Lower lobe of right lung (tissue), 2 donors: ENCODE measurements at regions not wholly inside any gene's neighbourhood (a gene's known extent, or its start where the extent isn't known, plus 50 kb on each side); places are given as distances from the start of the nearest gene placed in this dataset.

ENCODE experiments used
- ATAC-seq, 2 donors: fragments of 200-7000 bp; cut with Tn5 transposase; one replicate each; pipeline ENCODE4 v1.9.1; 2020 to 2022; ENCODE audit warnings: mild to moderate bottlenecking in 2 of 2, moderate library complexity in 2 of 2
- DNase-seq: peaks from one replicate; pipeline ENCODE4 v3.0.0-alpha.2; 2020
- H3K27ac ChIP-seq: fragments of 200-600 bp; one replicate; pipeline ENCODE4 v1.8.0; 2022
- H3K27me3 ChIP-seq: fragments of 200-600 bp; one replicate; pipeline ENCODE4 v1.8.0; 2022; ENCODE audit warnings: low read depth
- H3K36me3 ChIP-seq: fragments of 200-600 bp; one replicate; pipeline ENCODE4 v1.8.0; 2022; ENCODE audit warnings: mild to moderate bottlenecking
- H3K4me1 ChIP-seq: fragments of 200-600 bp; one replicate; pipeline ENCODE4 v1.8.0; 2022
- H3K4me3 ChIP-seq: fragments of 200-600 bp; one replicate; pipeline ENCODE4 v1.8.0; 2022; ENCODE audit warnings: mild to moderate bottlenecking
- H3K9me3 ChIP-seq: fragments of 200-600 bp; one replicate; pipeline ENCODE4 v1.8.0; 2022
- intact Hi-C: fragments of 100-400 bp; cut with DNase I; formaldehyde crosslinking; loops from one replicate; pipeline ENCODE4 v1.11.0; 2022
- TF ChIP-seq, protein P1 (sequence below): fragments of 200-600 bp; IDR thresholded peaks from one replicate; pipeline ENCODE4 v1.8.0; 2022; ENCODE audit warnings: antibody characterized with exemption, mild to moderate bottlenecking
- donor health status: DM: no; HTN: yes; CAD: no; lungs with severe emphysema.

DNA sequence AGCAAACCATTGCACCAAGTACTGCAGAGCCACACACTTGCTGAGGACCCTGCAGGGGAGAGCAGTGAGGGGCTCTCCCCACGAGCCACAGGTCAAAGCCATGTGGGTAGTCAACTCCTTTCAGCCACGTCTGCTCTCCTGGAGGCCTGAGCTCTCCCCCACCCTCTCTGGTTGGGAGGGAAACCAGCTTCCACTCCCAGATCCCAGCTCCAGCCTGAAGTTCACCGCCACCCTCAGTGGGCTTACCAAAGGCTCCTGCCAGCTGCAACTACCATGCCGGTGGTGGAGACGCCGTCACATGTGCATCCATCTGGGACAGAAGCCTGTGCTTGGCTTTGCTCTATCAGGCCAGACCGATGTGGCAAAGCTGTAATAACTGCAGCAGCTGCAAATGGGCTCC, 521.5 kb upstream of the RAB6C start:
- intact Hi-C loops, result no loop called here
- no peaks in the 10 kb centered on the region for H3K27me3 ChIP-seq
- no peaks in the 10 kb centered on the region for H3K36me3 ChIP-seq
- no peaks in the 10 kb centered on the region for H3K9me3 ChIP-seq
- no peak overlapping the region for H3K4me3 ChIP-seq
- no peak overlapping the region for H3K27ac ChIP-seq
- TF ChIP-seq, protein P1, sequence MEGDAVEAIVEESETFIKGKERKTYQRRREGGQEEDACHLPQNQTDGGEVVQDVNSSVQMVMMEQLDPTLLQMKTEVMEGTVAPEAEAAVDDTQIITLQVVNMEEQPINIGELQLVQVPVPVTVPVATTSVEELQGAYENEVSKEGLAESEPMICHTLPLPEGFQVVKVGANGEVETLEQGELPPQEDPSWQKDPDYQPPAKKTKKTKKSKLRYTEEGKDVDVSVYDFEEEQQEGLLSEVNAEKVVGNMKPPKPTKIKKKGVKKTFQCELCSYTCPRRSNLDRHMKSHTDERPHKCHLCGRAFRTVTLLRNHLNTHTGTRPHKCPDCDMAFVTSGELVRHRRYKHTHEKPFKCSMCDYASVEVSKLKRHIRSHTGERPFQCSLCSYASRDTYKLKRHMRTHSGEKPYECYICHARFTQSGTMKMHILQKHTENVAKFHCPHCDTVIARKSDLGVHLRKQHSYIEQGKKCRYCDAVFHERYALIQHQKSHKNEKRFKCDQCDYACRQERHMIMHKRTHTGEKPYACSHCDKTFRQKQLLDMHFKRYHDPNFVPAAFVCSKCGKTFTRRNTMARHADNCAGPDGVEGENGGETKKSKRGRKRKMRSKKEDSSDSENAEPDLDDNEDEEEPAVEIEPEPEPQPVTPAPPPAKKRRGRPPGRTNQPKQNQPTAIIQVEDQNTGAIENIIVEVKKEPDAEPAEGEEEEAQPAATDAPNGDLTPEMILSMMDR, result no peak
- H3K4me1 ChIP-seq, result no peaks in the 10 kb centered on the region
- ATAC-seq (no peak), DNase-seq (no peak)

DNA sequence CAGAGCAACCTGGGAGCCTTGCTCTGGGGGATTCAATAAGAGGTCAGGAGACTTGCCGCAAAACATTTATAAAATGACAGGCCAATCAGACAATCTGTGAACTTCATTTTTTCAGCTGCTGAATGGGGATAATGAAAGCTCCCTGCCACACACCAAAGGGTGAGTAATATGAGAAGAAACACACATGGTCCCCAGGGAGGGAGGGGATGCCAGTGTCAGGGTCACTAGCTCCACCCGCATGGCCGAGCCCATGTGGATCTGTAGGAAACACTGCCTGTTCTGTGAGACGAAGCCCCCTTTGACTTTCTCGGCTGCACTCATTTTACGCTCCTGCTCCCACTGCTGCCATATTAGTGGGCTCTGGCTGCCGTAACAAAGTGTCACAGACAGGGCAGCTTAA, 521.0 kb upstream of the RAB6C start:
- ATAC-seq (no peak), DNase-seq (no peak)
- H3K27me3 ChIP-seq, result no peaks in the 10 kb centered on the region
- H3K9me3 ChIP-seq, result no peaks in the 10 kb centered on the region
- TF ChIP-seq, protein P1, result no peak
- no peaks in the 10 kb centered on the region for H3K36me3 ChIP-seq
- no peak overlapping the region for H3K27ac ChIP-seq
- no peaks in the 10 kb centered on the region for H3K4me1 ChIP-seq
- H3K4me3 ChIP-seq, result no peak overlapping the region
- intact Hi-C loops, result no loop called here

DNA sequence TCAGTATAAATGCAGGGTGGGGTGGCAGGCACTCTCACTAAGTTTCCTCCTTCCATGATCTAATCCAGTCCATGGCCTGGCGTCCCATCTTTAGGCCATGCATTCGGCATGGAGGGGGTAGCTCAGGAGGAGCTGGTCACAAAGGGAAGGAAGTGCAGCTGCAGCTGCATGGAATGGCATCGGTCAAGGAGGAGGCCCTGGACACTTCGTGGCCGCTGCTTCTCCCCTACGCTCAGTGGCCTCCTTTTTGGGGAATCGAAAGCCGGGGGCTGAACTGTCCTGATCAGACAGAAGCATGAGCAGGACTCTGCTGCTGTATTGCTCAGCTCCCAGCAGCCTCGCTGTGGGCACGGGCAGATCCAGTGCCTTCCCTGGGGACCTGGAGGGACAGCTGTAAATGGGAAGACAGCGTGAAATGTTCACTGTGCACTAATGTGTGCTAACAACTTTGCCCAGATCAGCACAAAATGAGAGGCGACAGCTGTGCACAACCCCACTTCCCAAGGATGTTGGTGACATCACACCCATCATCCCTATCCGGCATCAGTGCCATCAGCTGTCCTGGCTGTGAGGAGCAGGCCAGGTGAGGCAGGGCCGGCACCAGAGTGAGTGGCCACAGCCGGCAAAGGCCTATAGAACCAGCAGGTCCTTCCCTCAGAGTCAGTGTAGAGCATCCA, 520.1 kb upstream of the RAB6C start:
- DNase-seq (no peak), ATAC-seq (no peak)

DNA sequence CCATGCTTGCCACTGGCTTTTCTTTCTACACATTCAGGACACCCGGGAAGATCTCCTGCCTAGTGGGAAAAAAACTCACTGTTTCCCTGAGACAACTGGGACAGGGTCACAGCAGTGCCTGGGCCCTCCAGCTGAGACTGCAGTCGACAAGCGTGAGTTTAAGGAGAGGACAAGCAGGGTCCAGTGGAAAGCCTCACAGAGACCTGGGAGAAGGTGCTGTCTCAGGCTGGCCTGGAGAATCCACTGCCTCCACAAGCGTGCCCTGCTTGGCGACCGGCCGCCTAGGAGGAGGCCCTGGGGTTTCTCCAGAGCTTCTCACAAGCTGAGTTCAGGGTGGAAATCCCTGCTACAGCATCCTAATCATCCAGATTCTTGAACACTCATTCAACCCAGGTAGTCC, 519.6 kb upstream of the RAB6C start:
- TF ChIP-seq, protein P1, result no peak
- H3K4me3 ChIP-seq, result no peak overlapping the region
- H3K27ac ChIP-seq, result no peak overlapping the region
- DNase-seq (no peak), ATAC-seq (no peak)
- H3K4me1 ChIP-seq, result no peaks in the 10 kb centered on the region
- H3K36me3 ChIP-seq, result no peaks in the 10 kb centered on the region
- intact Hi-C loops, result no loop called here
- H3K9me3 ChIP-seq, result no peaks in the 10 kb centered on the region
- H3K27me3 ChIP-seq, result no peaks in the 10 kb centered on the region

More for the DNA sequence above, 520.1 kb upstream of the RAB6C start:
- intact Hi-C loops, result no loop called here
- TF ChIP-seq, protein P1, result no peak
- no peaks in the 10 kb centered on the region for H3K4me1 ChIP-seq
- no peak overlapping the region for H3K4me3 ChIP-seq
- H3K27me3 ChIP-seq, result no peaks in the 10 kb centered on the region
- H3K36me3 ChIP-seq, result no peaks in the 10 kb centered on the region
- H3K9me3 ChIP-seq, result no peaks in the 10 kb centered on the region
- no peak overlapping the region for H3K27ac ChIP-seq

DNA sequence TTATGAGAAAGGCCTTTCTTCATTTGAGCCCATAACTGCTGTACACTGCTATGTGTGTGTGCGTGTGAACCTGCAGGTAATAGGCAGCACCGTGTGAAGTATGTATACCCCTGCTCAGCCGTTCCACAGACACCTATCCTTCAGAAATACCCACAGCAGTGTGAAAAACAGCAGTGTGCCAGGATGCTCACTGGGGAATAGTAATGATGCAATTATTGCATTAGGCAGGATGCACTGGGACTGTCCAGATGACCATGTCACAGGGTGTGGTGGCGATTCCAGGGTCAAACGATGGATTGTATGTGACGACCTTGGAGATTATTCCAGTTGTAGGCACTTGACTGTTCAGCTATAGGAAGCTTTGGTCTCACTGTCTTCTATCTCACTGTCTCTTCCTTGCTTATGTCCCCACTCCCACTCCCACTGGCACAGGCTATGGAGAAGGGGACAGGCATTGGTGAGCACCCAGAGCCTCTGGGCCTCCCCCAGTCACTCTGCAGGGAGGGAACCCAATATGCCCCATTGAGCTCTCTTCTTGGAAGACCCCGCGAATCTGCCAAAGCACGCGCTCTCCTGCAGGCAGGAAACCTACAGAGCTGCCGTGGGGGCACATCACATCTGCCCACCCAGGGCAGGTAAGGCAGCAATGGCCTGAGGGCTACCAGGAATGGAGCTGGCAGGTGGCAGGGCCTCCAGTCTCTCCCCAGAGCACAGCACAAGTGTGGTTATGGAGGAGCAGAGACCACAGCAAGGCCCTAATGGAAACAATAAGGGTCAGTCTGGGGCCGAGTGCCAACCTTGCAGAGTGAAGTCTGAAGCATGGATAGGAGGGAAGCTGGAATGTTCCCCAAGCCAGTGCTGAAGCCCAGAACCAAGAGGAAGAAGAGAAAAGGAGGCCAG, 518.9 kb upstream of the RAB6C start:
- H3K27ac ChIP-seq, result no peak overlapping the region
- ATAC-seq (no peak), DNase-seq (no peak)
- intact Hi-C loops, result no loop called here
- no peaks in the 10 kb centered on the region for H3K4me1 ChIP-seq
- no peak overlapping the region for H3K4me3 ChIP-seq
- no peaks in the 10 kb centered on the region for H3K27me3 ChIP-seq
- TF ChIP-seq, protein P1, result no peak
- no peaks in the 10 kb centered on the region for H3K9me3 ChIP-seq
- no peaks in the 10 kb centered on the region for H3K36me3 ChIP-seq
